NCI-H146 treated with DMSO at 0.1 percent for 48 hours (cell line): ENCODE measurements at regions not wholly inside any gene's neighbourhood (a gene's known extent, or its start where the extent isn't known, plus 50 kb on each side); places are given as distances from the start of the nearest gene placed in this dataset.
"Not testable (repeated sequence)": the region's sequence is repeated elsewhere in the genome, so short reads cannot be mapped to it uniquely, and the experiment has no call there.

ENCODE experiments used
- DNase-seq: peaks from one replicate; lab custom pipeline; 2025; ENCODE audit not compliant: unreplicated experiment; lab: John Stamatoyannopoulos, UW

DNA sequence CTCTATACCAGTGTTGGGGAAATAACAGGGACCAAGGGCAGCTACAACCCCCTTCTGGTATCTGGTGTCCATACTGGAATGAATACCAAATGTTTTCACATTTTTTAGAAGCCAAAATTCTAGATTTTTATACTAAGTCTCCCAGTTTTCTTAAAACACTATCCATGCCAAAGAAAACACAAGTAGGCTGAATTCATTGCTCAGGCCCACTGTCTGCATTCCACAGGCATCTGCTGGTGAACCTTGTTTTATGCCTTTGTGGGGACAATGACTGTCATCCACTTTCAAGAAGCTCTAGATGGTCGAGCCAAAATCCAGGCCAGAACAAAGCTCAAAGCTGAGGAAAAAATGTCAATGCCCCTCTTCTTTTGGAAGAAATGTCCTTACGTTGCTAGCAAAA lies 213.4 kb upstream of the RASGEF1B start:
- DNase-seq, result no peak

DNA sequence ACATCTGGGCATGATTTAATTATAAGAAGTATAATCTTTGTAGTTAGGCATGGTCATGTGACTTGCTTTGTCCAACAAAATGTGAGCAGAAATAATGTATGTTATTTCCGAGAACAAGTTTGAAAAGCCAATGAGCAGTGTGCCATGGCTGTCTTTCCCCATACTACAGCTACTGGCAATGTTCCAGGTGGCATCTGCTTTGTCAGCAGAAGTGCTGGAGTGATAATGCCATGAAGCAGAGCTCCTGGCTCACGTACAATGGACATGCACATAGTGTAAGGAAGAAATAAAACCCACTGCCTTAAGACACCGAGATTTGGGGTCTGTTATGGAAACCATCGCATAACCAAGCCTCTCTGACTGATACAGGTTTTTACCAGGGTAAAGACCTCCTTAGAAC lies 212.6 kb upstream of the RASGEF1B start:
- no peak for DNase-seq

DNA sequence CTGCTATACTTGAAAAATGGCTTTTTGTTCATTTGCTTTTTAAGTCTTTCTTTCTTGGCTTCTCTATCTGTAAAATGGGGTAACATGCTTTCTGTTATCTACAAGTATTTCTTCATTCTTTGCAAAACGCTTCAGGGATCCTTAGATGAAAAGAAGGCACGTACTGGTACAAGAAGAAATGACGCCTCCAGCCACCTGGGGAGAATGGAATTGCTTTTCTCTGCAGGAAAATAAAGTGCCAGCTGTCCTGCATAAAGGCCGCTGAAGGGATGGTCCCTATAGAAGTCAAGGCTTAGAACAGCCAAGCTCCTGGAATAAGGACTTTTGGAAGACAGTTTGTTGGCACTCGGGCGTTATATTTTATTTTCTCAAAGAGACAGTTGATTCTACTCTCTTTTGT lies 210.8 kb upstream of the RASGEF1B start:
- DNase-seq, result peak; percentile 94

DNA sequence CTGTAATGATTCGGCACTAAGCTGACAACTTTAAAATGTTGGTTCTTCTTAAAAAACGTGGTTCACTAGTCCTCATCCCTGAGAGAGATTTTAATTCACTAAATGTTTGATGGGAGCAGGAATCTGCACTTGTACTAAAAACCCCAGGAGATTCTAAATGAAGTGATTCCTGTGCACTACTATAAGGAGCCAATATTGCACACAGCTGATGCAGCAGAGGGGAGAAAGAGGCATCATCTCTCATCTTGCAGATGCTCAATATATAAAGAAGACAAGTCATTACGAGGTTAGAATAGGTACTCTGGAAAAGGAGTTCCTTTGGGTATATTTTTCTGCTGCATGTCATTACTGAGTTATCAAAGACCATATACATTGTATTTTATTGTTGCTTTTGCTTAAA lies 207.6 kb upstream of the RASGEF1B start:
- DNase-seq, result no peak

DNA sequence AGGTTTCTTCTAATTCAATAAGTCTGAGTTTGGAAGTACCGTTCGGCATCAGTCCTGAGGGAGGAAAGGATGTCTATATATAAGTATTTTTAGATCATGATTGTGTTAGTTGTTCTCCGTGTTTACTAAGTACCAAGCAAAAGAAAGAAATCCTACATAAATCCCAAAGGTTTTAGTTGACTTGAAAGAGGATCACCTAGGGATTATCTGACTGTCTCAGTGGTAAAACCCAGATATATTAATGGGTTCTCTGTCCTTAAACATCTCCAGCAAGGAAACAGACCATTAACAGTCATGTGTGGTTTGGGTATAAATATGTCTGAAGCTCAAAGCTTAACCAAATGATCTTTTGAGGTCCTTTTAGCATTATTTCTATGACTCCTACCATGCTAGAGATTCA lies 207.1 kb upstream of the RASGEF1B start:
- no peak for DNase-seq

DNA sequence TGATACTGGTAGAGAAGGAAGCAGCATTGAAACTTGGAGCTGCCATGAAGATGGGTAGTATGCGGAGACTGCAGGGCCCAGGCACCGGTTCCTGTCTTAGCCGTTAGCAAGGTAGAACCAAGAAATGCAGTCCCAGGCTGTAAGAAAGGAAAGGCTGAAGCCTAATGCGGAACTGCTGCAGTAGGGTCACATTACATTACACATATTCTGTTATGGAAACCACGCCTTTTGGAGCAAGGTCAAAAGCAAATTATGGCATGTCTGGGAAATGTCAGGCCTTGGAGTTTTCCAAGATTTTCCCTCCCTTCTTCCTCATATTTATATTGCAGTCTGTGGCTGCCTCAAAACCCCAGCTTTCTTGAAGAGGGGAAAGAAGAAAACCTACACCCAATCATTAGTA lies 204.8 kb upstream of the RASGEF1B start:
- DNase-seq, result no peak

DNA sequence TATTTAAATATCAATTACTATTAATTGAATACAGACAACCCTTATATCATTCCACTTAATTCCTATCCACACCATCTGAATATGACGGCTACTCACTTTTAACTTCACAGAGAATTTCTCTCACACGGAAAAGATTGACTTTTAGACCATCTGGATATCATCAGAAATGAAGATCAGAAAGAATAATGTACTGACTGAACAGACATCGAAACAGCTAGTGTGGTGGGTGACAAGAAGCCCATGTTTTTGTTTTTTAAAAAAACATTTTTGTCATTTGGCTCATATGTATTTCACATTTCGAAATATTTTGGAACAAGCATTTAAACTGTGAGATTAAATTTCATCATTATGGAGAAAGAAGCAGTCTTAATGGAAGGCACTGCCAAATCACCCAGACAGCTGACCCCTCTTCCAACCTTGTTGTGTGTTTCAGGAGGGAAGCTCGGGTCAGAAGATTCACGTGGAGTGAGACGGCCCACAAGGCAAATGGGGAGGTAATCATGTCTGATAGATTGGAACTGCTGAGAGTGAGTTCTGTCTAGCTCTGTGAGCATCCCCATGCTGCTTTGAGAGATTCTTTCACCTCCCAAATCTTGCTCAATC lies 204.2 kb upstream of the RASGEF1B start:
- no peak for DNase-seq

DNA sequence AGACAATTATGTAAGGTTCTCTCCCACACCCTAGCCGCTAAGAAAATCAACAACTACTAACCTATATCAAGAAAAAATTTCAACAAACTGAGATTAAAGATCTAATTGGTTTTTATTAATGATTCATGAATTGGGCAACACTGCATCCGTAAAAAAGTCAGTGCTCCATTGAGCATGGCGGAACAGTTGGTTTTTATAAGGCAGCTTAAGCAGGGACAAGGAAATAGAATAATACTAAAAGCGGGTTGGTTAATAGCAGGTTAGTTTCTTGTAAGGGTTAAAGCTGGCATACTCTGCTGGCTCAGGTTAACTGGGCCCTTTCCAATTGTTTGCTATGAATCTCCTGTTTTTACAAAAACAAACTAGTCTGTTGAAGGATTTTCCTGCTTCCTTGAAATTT lies 202.3 kb upstream of the RASGEF1B start:
- DNase-seq, result no peak

DNA sequence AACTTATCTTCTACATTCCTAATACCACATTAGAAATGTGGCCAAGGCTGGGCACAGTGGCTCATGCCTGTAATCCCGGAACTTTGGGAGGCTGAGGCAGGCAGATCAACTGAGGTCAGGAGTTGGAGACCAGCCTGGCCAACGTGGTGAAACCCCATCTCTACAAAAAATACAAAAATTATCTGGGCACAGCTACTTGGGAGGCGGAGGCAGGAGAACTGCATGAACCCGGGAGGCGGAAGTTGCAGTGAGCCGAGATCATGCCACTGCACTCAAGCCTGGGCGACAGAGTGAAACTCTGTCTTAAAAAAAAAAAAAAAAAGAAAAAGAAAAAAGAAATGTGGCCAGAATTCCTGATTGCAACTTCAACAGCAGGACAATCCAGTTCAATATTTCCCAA lies 196.6 kb upstream of the RASGEF1B start:
- not testable (repeated sequence) for DNase-seq

DNA sequence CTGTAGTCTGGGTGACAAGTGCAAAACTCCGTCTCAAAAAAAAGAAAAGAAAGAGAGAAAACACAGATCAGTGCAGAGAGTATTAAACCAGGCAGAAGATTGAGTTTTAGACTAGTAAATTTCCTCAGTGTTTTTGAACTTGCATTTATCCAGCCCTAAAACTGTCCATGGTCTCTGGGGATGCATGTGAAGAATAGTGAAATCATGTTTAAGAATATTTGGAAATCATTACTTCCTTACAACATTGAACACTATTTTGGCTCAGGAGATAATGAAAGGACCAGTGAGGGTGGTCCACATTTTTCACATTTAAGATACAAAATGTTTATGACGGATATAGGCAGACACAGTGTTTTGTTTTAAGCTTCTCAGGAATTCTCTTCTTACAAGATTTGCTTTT lies 195.8 kb upstream of the RASGEF1B start:
- DNase-seq, result no peak

DNA sequence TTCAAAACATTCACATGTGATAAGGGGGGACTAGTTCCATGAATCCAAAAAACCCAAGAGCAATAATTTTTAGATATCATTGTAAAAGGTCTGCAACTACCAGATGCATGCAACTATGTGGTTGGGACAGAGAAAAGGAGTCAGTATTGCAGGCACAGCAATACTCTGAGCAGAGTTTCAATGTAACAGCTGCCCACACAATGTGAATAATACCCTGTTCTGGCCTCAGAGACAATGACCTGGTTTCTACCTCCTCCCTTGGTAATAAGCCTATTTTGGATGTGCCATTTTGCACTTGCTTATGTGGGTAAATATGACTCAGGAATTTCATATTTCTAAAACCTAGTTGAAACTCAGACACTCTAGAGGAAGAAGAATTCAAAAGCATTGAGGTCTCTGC lies 194.8 kb upstream of the RASGEF1B start:
- DNase-seq, result peak; percentile 50

DNA sequence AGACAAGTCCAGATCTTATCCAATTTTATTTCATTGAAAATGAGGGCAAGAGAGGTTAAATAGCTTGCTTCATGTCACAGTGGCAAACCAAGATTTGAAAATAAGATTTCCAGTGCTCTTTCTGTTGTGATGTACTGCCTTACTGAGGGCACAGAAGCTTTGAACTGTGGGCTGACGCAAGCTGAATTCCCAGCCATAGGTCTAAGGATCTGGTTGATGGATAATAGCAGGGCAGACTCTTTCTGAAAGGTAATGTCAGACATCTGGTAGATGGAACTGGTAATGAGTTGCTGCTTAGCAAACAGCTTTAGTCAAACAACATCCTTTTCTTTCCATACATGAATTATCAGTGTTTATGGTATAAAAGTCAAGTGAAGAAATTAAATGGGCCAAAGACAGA lies 193.9 kb upstream of the RASGEF1B start:
- peak; percentile 57 for DNase-seq

DNA sequence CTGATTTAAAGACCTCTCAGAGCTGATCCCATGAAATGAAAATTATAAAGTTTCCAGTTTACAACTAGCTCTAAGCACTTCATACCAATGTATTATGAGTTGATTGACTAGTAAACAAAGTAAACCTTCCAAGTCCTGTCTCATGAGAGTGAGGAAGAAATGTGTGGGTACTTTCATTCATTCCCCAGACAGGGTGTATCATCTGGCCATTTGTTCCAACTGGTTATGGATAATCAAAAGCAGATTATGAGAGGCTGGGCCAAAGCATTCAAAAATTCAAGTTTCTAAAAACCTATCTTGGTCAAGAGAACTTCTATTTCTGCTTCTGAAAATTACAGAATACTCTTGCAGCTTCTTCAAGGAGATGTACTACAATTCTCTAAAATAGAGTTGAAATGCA lies 193.3 kb upstream of the RASGEF1B start:
- no peak for DNase-seq

DNA sequence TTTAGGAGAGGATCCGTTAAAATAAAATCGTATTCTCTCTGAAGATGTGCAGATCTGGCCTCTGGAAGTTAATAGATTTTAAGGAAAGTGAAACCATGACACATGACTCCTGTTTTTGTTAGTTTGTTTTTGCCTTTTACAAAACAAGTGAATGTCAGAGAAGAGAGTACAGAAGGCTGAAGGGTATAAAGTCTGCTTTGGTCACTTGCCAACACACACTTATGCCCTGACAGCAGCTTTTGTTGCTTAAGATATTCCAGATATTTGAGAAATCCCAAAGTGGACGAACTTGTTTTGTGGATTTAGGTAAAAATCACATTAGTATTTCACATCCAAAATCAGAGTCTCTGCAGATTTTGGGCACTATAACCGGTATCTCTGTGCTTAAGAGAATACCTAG lies 192.4 kb upstream of the RASGEF1B start:
- DNase-seq, result no peak

DNA sequence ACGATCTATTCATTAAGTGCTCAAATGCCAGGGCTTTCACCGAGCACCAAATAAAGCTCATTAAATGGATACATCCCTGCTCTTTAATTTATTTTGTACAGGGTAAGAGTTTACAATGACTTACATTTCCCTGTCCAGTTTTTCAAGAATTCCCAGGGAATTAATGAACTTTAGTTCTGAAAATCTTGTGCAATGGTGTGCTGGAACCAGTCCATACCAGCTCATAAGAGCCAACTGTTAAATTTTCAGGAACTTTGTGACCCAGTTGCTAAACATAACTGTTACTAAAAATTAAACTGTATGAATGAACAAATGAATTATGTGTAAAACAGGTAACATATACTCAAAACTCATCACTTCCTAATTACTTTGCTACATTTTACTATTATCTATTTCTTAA lies 191.7 kb upstream of the RASGEF1B start:
- DNase-seq, result no peak

DNA sequence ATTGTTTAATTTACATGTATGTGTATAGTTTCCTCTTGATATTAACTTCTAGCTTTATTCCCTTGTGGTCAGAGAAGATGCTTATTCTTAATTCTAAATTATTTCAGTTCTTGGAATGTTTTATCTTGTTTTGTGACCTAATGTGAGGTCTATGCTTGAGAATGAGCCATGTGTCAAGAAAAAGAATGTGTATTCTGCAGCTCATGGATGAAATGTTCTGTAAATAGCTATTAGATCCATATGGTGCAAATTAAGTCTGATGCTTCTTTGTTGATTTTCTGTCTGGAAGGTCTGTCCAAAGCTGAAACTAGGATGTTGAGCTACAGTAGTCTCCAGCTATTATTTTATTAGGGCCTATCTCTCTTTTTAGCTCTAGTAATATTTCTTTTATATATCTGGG lies 187.3 kb upstream of the RASGEF1B start:
- no peak for DNase-seq

DNA sequence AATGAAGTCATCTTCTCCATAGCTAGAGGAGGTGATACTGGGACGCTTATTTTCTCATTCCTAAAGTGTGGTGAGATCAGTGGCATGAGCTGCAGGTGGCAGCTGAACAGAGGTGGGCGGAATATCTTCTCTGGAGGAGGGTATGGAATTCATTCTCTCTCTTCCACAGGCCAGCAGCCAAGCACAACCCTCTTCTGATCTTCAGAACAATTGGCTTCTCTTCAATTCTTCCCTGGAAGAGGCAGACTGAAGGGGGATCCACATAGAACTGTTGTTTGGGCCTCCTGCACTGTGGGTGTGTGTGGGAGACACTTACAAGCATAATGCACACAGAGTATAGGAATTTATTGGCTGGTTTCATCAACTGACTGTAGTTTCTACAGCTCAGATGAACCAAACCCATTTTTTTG lies 180.4 kb upstream of the RASGEF1B start:
- no peak for DNase-seq

DNA sequence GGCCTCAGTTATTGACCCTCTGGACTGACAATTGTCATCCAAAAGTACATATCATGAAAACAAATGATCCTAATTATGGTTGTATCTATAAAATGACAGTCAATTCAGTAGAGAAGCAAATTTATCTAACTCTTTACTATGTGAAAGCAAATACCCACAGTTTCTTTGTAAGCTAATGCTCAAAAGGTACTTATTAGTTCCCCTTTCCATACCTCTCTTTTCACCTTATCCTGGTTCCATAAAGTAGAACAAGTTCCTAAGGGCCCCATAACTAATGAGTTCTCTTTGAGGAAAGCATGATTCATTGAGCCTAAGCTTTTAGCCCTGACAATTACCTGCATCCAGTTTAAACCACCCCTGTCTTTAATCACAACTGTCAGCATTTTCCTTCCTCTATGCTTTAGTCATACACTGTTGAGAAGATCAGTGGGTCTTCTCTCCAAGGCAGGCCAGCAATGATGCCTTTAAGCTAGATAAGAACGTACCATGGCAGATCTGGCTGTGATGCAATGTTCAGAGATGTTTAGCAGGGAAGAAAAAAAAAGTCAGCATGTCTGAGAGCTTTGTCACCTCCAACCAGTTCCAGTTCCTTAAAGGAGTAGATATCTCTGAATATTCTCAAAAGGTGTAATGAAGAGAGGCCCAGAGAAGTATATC lies 179.7 kb upstream of the RASGEF1B start:
- DNase-seq, result peak; percentile 68

DNA sequence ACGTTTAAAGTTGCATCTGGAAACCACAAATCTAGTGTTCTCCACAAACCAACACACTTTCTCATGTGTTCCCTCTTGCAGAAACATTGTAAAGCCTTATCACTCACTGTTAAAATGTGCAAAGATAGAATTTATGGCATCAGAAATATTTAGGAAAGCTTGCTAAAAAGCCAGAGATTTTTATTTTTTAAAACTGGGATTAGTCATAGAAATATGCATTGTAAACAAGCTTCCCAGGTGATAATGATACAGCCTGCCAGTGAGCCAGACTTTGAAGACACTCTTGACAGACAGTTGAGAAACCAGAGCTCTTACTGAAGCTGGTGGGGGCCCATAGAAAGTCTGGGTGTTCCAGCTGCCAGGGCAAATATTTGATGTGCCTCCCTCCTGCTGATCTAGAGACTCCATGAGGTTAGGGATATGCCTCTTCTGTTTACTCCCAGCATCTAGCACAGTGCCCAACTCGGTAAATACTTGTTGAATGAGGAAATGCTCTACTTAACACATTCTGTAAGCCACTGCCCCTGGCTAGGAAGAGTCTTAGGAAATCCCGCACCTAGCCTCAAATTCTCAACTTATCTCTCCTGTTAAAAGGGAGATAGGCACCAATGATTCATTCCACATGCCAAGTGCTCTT lies 179.0 kb upstream of the RASGEF1B start:
- peak; percentile 98 for DNase-seq

DNA sequence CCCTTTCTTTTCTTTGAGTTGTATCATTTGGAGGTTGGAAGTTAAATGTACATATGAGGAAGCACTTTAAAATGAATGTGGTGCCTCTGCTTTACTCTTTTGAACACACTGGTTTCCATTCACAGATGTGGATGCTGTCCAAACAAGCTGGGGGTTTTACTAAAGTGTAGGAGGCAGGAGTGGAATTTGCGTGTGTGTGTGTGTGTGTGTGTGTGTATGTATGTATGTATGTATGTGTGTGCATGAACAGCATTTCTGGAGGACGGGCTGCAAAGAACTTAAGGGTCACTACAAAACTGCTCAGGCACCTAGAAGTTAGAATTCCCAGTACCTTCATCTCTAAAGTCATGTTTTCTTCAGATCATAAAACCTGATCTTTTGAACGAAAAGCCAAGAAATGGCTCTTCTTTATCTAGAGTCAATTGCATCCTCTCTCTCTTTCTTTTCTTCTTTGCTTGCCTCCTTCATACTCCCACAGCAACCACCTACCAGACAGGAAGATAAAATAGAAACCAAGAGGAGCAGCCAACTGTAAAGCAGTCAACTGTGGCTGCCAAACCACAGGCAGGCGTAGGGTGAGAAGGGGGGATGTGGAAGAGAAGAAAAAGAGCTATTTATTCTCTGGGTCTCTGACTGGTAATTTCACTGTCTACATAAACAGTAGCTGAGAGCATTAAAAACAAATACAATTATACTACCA lies 177.0 kb upstream of the RASGEF1B start:
- no peak for DNase-seq

DNA sequence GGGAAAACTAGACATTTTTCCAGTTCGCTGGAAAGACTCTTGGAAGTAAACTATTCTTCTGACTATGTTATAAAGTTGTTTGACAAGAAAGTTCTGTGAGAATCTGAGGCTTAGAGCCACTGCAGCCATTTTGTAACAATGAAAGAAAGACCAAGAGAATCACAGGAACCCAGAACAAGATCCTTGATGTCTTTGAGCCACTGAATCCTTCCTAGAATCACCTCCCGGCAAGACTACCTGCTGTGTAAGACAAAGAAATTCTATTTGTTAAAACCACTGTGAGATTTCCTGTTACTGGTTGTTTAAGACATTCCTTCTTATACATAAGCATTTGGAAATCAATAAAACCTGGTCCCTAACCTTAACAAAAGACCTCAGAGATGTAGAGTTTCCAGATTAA lies 175.7 kb upstream of the RASGEF1B start:
- peak; percentile 21 for DNase-seq

DNA sequence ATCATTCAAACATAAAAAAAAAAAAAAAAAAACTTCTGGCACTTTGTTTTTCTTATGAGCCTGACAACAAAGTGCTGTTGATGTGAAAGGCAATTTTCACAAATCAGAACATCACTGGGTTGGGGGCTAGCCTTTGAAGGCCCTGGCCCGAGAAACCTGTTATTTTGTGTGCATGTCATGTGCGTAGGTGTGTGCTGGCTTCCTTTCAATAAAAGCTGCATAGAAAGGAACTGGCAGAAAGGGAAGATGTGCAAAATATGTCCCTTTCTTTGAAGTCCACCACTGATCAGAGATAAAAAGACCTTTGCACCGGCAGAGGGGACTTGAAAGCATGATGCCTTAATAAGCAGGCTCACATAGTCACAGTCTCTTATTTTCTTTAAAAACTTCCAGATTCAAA lies 170.8 kb upstream of the RASGEF1B start:
- DNase-seq, result no peak
